Osteoblast (primary cell): ENCODE measurements at regions not wholly inside any gene's neighbourhood (a gene's known extent, or its start where the extent isn't known, plus 50 kb on each side); places are given as distances from the start of the nearest gene placed in this dataset.

Experiments
- DNase-seq: peaks from one replicate; pipeline ENCODE4 v3.0.0; 2011; ENCODE audit warnings: low spot score, mixed read lengths; ENCODE audit not compliant: insufficient read length; ENCODE audit errors: missing footprints
- H2AFZ ChIP-seq: 2 replicates; pipeline ENCODE4 v1.6.0; 2011; ENCODE audit warnings: mild to moderate bottlenecking, low read length
- H3K27ac ChIP-seq: 2 replicates; pipeline ENCODE4 v1.5.1; 2011; ENCODE audit warnings: mild to moderate bottlenecking, low read depth, low read length, moderate library complexity
- H3K27me3 ChIP-seq: 2 replicates; pipeline ENCODE4 v1.6.0; 2012; ENCODE audit warnings: mild to moderate bottlenecking, control low read depth, inconsistent platforms, low read length, moderate library complexity; ENCODE audit not compliant: insufficient read depth
- H3K36me3 ChIP-seq: 2 replicates; pipeline ENCODE4 v1.5.1; 2011; ENCODE audit warnings: mild to moderate bottlenecking, low read length, control low read depth, moderate library complexity; ENCODE audit not compliant: insufficient read depth
- H3K4me1 ChIP-seq: 2 replicates; pipeline ENCODE4 v1.5.1; 2011; ENCODE audit warnings: mild to moderate bottlenecking, low read length, control low read depth, moderate library complexity; ENCODE audit not compliant: insufficient read depth
- H3K4me2 ChIP-seq: 2 replicates; pipeline ENCODE4 v1.6.0; 2011; ENCODE audit warnings: mild to moderate bottlenecking, low read length; ENCODE audit not compliant: insufficient read depth
- H3K4me3 ChIP-seq: fragments of 200-600 bp; sonication (generic); 3 replicates; pipeline ENCODE4 v1.5.1; 2012; ENCODE audit warnings: mild to moderate bottlenecking, low read length, inconsistent platforms; ENCODE audit not compliant: insufficient read depth
- H3K79me2 ChIP-seq: 2 replicates; pipeline ENCODE4 v1.6.0; 2012; ENCODE audit warnings: mild to moderate bottlenecking, low read length, control low read depth, inconsistent platforms; ENCODE audit not compliant: insufficient read depth
- H3K9me3 ChIP-seq: 2 replicates; pipeline ENCODE4 v1.5.1; 2011; ENCODE audit warnings: low read depth, low read length, control low read depth
- H4K20me1 ChIP-seq: 2 replicates; pipeline ENCODE4 v1.6.0; 2012; ENCODE audit warnings: mild to moderate bottlenecking, low read length, control low read depth; ENCODE audit not compliant: insufficient read depth
- CTCF ChIP-seq: IDR thresholded peaks from 2 replicates; pipeline ENCODE4 v1.5.1; 2011; ENCODE audit warnings: mild to moderate bottlenecking, low read depth, low read length, moderate library complexity; ENCODE audit errors: extremely low read depth

- Histone ChIP-seq H4K20me1 (no peaks in the 10 kb centered on the region), H3K36me3 (no peaks in the 10 kb centered on the region), H3K9me3 (no peaks in the 10 kb centered on the region), H3K4me1 (no peaks in the 10 kb centered on the region), H2AFZ (no peak overlapping the region), H3K4me2 (no peak overlapping the region), H3K4me3 (no peak overlapping the region), H3K79me2 (no peaks in the 10 kb centered on the region), H3K27ac (no peak overlapping the region), H3K27me3 (peaks cover 53% of the 10 kb centered on the region)
- no peak for TF ChIP-seq CTCF
- no peak for DNase-seq
Measured at GRCh38 chr15:70519616-70520015, 243.7 kb downstream of the UACA start.

- peaks cover 53% of the 10 kb centered on the region for H3K27me3 ChIP-seq
- H3K27ac ChIP-seq, result no peak overlapping the region
Measured at GRCh38 chr15:70519004-70519365, 244.4 kb downstream of the UACA start.

GRCh38 chr15:70518201-70519003, 245.0 kb downstream of the UACA start:
- Histone ChIP-seq H3K4me2 (no peak overlapping the region), H2AFZ (no peak overlapping the region), H3K27ac (no peak overlapping the region), H3K27me3 (peaks cover 53% of the 10 kb centered on the region), H4K20me1 (no peaks in the 10 kb centered on the region), H3K36me3 (no peaks in the 10 kb centered on the region), H3K4me3 (no peak overlapping the region), H3K4me1 (no peaks in the 10 kb centered on the region), H3K79me2 (no peaks in the 10 kb centered on the region), H3K9me3 (no peaks in the 10 kb centered on the region)
- no peak for TF ChIP-seq CTCF
- no peak for DNase-seq

More at GRCh38 chr15:70519004-70519365, 244.4 kb downstream of the UACA start:
- no peaks in the 10 kb centered on the region for H3K9me3 ChIP-seq
- no peaks in the 10 kb centered on the region for H3K36me3 ChIP-seq
- no peak overlapping the region for H2AFZ ChIP-seq
- no peaks in the 10 kb centered on the region for H3K79me2 ChIP-seq
- no peak overlapping the region for H3K4me2 ChIP-seq
- DNase-seq, result no peak
- TF ChIP-seq CTCF, result no peak
- H4K20me1 ChIP-seq, result no peaks in the 10 kb centered on the region
- no peak overlapping the region for H3K4me3 ChIP-seq
- H3K4me1 ChIP-seq, result no peaks in the 10 kb centered on the region

- no peak overlapping the region for H3K27ac ChIP-seq
- H3K27me3 ChIP-seq, result peaks cover 49% of the 10 kb centered on the region
- H3K9me3 ChIP-seq, result no peaks in the 10 kb centered on the region
- no peaks in the 10 kb centered on the region for H3K4me1 ChIP-seq
- H3K79me2 ChIP-seq, result no peaks in the 10 kb centered on the region
- TF ChIP-seq CTCF, result no peak
- no peaks in the 10 kb centered on the region for H4K20me1 ChIP-seq
- no peaks in the 10 kb centered on the region for H3K36me3 ChIP-seq
- no peak overlapping the region for H3K4me3 ChIP-seq
- H2AFZ ChIP-seq, result no peak overlapping the region
- no peak overlapping the region for H3K4me2 ChIP-seq
- no peak for DNase-seq
Measured at GRCh38 chr15:70517194-70517590, 246.2 kb downstream of the UACA start.
